ENCODE measurements at regions not wholly inside any gene's neighbourhood (a gene's known extent, or its start where the extent isn't known, plus 50 kb on each side); places are given as distances from the start of the nearest gene placed in this dataset.

DNA sequence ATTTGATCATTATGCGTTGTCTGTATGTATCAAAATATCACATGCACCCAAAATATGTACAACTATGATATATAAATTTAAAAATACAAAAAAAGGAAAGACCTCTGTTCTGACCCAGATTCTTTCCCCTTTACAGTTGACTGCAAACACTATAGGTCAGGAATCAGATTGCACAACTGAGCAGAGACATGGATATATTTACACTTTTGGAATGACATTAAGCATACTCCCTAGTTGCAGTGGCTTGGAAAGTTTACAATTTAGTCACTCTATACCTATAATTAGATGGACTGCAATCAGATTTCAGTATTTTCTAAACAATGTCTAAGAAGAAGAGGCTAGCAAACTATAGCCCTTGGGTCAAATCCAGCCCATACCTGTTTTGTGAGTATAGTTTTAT is 98.5 kb upstream of the INPP4B start:
- no peak for DNase-seq (ENCODE audit: low read depth)
- H3K4me3 ChIP-seq (replicated peaks; ENCODE audit: low read depth, low read length), result no peak overlapping the region
- TF ChIP-seq, protein P1, sequence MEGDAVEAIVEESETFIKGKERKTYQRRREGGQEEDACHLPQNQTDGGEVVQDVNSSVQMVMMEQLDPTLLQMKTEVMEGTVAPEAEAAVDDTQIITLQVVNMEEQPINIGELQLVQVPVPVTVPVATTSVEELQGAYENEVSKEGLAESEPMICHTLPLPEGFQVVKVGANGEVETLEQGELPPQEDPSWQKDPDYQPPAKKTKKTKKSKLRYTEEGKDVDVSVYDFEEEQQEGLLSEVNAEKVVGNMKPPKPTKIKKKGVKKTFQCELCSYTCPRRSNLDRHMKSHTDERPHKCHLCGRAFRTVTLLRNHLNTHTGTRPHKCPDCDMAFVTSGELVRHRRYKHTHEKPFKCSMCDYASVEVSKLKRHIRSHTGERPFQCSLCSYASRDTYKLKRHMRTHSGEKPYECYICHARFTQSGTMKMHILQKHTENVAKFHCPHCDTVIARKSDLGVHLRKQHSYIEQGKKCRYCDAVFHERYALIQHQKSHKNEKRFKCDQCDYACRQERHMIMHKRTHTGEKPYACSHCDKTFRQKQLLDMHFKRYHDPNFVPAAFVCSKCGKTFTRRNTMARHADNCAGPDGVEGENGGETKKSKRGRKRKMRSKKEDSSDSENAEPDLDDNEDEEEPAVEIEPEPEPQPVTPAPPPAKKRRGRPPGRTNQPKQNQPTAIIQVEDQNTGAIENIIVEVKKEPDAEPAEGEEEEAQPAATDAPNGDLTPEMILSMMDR (IDR thresholded peaks at IDR 0.05; ENCODE audit: low read length, missing control alignments), result no peak

DNA sequence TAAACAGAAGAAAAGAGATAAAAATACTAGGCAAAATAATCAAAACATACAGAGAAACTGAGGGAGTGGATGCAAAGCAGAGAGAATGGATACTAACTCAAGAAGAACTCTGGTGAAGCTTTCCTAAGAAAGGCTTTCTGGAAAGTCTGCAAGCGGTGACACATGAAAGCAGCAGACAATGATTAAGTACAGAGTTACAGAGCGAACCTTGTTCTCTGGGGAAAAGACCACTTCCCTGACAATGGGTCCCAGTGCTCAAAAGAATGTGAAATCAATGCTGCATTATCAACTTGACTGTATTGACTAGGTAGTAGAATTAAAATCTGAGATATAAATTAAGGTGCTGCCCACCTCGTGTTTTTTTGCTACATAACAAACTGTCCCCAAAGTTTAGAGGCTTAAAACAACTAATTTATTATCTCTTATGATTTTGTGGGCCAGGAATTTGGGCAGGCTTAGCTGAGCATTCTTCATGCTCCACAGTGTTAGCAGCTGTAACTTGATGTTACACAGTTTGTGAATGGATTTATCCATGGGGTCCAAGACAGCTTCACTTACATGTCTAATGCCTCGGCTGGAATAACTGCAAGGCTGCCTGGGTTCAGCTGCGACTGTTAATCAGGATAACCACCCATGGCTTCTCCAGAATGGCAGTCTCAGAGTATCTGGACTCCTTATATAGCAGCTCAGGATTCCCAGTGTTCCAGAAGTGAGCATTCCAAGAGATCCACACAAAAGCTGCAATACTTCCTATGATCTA is 106.9 kb upstream of the INPP4B start:
- no peak overlapping the region for H3K4me3 ChIP-seq (replicated peaks; ENCODE audit: low read depth, low read length)
- TF ChIP-seq, protein P1 (IDR thresholded peaks at IDR 0.05; ENCODE audit: low read length, missing control alignments), result no peak
- DNase-seq (ENCODE audit: low read depth), result no peak

DNA sequence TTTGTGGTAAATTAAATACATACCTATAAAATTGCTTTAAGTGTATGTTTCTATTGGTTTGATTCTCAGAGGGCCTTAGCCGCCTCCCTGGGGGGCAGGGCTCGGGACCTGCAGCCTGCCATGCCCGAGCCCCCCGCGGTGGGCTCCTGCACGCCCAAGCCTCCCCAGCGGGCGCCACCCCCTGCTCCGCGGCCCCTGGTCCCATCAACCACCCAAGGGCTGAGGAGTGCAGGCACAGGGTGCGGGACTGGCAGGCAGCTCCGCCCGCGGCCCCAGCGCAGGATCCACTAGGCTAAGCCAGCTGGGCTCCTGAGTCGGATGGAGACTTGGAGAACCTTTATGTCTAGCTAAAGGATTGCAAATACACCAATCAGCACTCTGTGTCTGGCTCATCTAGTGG is 108.3 kb upstream of the INPP4B start:
- no peak overlapping the region for H3K4me3 ChIP-seq (replicated peaks; ENCODE audit: low read depth, low read length)
- TF ChIP-seq, protein P1 (IDR thresholded peaks at IDR 0.05; ENCODE audit: low read length, missing control alignments), result no peak
- no peak for DNase-seq (ENCODE audit: low read depth)

DNA sequence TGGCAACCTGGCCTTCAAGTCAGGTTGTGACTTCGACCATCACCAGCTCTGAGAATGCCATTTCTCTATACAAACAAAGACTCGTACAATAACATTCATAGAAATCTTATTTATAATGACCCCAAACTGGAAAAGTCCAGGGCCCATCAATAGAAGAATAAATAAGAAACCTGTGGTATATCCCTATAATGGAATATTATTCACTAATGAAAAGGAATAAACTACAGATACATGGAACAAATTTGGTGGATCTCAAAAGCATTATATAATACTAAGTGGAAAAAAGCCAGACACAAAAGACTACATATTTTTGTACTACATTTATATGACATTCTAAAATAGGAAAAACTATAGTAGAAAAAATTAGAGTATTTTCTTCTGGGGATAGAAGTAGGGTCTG is 109.4 kb upstream of the INPP4B start:
- TF ChIP-seq, protein P1 (IDR thresholded peaks at IDR 0.05; ENCODE audit: low read length, missing control alignments), result no peak
- H3K4me3 ChIP-seq (replicated peaks; ENCODE audit: low read depth, low read length), result no peak overlapping the region
- DNase-seq (ENCODE audit: low read depth), result no peak

DNA sequence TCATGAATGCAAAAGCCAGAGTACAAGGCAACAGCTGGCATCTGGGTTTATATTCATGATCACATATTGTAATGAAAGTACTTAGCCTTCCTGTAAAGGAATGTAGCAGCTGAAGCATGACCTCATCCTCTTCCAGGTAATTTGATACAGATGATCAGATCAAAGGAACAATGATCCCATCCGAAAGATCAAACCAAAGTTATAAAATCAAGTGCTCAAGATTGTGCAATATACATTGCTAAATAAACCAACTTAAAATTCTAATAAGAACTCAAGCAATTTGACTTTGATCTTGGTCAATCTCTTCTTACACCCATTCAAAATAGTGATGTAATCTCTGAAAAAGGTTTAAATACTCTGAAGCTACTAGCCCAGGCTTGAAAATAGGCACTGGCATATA is 113.1 kb upstream of the INPP4B start:
- TF ChIP-seq, protein P1 (IDR thresholded peaks at IDR 0.05; ENCODE audit: low read length, missing control alignments), result no peak
- H3K4me3 ChIP-seq (replicated peaks; ENCODE audit: low read depth, low read length), result no peak overlapping the region
- no peak for DNase-seq (ENCODE audit: low read depth)

DNA sequence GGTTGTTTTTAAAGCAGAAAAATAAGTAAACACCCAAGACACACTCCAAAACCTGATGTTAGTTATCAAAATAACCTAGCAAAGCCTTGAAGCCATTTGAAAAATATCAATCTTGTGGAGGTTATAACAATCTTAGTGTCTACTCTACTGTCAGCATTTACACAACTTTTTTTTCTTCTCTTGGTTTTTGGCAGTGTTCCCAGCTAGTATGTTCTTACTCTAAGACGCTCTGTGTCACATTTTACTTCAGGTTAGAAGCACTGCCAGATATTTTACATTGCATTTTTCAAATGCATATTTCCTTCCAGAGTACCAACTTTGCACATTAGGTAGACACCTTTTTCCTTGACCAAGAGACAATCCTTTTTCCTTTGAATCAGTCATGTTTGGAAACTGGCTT is 114.0 kb upstream of the INPP4B start:
- TF ChIP-seq, protein P1 (IDR thresholded peaks at IDR 0.05; ENCODE audit: low read length, missing control alignments), result no peak
- peak; percentile 8 for DNase-seq (ENCODE audit: low read depth)
- no peak overlapping the region for H3K4me3 ChIP-seq (replicated peaks; ENCODE audit: low read depth, low read length)
